ENCODE measurements at regions not wholly inside any gene's neighbourhood (a gene's known extent, or its start where the extent isn't known, plus 50 kb on each side); places are given as distances from the start of the nearest gene placed in this dataset.
A peak's percentile ranks its signal among the peaks of the same experiment; 100 is the strongest.
"Not testable (repeated sequence)": the region's sequence is repeated elsewhere in the genome, so short reads cannot be mapped to it uniquely, and the experiment has no call there.

DNA sequence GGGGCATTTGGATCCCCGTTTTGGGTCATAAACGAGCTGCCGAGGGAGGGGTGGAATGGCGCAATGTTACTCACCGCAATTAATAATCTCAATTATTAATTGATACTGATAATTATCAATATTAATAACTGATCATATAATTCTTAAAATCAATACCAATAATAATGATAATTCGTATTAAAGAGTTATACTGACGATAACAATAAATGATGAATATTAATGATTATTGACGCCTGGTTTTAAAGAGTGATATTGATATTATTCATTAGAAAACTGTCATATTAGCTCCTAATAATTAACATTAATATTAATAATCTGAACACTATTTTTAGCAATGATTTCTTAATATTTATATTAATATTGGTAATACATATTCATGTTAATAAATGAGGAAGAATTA, 92.4 kb downstream of the OTOP1 start:
- ATAC-seq; H3K36me3 ChIP-seq (ENCODE audit: control insufficient read depth, insufficient read depth, low read length); in situ Hi-C loops (cut with MboI); DNase-seq (ENCODE audit: extremely low read depth in 1 of 4, low spot score in 3 of 4); H3K79me2 ChIP-seq (ENCODE audit: control insufficient read depth, insufficient read depth, low read length); H2AFZ ChIP-seq (ENCODE audit: low read depth, low read length); H3K4me2 ChIP-seq (ENCODE audit: insufficient read depth, low read length); H4K20me1 ChIP-seq (replicated peaks; ENCODE audit: control insufficient read depth, insufficient read depth, low read length); H3K4me1 ChIP-seq (replicated peaks in 1 of 2; ENCODE audit: control insufficient read depth in 2 of 2, insufficient read depth in 2 of 2, low read length in 2 of 2); POLR2A ChIA-PET; H3K9me3 ChIP-seq (replicated peaks; ENCODE audit: control insufficient read depth, insufficient read depth, low read depth, low read length); H3K27ac ChIP-seq (ENCODE audit: extremely low read depth, low read depth, low read length); H3K4me3 ChIP-seq; intact Hi-C loops (cut with micrococcal nuclease); FAIRE-seq; CTCF ChIA-PET (ENCODE audit: low intra/inter-chr PET ratio); H3K9me1 ChIP-seq (ENCODE audit: control insufficient read depth, insufficient read depth, low read length); H3K9ac ChIP-seq (ENCODE audit: insufficient read depth in 1 of 2, low read depth in 2 of 2, low read length in 2 of 2); H3K27me3 ChIP-seq (ENCODE audit: control insufficient read depth in 2 of 2, insufficient read depth in 2 of 2, low read length in 2 of 2); BruUV-seq (replicated peaks): not testable (repeated sequence)
- TF ChIP-seq, protein P1, sequence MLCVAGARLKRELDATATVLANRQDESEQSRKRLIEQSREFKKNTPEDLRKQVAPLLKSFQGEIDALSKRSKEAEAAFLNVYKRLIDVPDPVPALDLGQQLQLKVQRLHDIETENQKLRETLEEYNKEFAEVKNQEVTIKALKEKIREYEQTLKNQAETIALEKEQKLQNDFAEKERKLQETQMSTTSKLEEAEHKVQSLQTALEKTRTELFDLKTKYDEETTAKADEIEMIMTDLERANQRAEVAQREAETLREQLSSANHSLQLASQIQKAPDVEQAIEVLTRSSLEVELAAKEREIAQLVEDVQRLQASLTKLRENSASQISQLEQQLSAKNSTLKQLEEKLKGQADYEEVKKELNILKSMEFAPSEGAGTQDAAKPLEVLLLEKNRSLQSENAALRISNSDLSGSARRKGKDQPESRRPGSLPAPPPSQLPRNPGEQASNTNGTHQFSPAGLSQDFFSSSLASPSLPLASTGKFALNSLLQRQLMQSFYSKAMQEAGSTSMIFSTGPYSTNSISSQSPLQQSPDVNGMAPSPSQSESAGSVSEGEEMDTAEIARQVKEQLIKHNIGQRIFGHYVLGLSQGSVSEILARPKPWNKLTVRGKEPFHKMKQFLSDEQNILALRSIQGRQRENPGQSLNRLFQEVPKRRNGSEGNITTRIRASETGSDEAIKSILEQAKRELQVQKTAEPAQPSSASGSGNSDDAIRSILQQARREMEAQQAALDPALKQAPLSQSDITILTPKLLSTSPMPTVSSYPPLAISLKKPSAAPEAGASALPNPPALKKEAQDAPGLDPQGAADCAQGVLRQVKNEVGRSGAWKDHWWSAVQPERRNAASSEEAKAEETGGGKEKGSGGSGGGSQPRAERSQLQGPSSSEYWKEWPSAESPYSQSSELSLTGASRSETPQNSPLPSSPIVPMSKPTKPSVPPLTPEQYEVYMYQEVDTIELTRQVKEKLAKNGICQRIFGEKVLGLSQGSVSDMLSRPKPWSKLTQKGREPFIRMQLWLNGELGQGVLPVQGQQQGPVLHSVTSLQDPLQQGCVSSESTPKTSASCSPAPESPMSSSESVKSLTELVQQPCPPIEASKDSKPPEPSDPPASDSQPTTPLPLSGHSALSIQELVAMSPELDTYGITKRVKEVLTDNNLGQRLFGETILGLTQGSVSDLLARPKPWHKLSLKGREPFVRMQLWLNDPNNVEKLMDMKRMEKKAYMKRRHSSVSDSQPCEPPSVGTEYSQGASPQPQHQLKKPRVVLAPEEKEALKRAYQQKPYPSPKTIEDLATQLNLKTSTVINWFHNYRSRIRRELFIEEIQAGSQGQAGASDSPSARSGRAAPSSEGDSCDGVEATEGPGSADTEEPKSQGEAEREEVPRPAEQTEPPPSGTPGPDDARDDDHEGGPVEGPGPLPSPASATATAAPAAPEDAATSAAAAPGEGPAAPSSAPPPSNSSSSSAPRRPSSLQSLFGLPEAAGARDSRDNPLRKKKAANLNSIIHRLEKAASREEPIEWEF (CRISPR knock-in tag; IDR thresholded peaks at IDR 0.05), result peak; percentile 44; the same call in 1 of the 2 replicates
- peak; percentile 97 for TF ChIP-seq DACH1 (IDR thresholded peaks at IDR 0.05; ENCODE audit: partially characterized antibody)
- 1% methylated on average over 8 of the region's 8 CpGs for WGBS (ENCODE audit: insufficient coverage, low coverage, missing lambda C conversion rate)

Data from K562 (cell line).